Panc1 (cell line): ENCODE measurements at regions not wholly inside any gene's neighbourhood (a gene's known extent, or its start where the extent isn't known, plus 50 kb on each side); places are given as distances from the start of the nearest gene placed in this dataset.

Experiments
- ATAC-seq: fragments of 200-7000 bp; cut with Tn5 transposase; 2 replicates; pipeline ENCODE4 v1.9.1; 2020; ENCODE audit warnings: mild to moderate bottlenecking, moderate library complexity
- BruUV-seq: library from RNA; stranded (reverse); fragments of 400-500 nt; replicated peaks from 2 replicates; lab custom pipeline; 2021; lab: Mats Ljungman, UMichigan
- CTCF ChIA-PET: fragments of 300-600 bp; sonication (Branson Sonifier 250); formaldehyde crosslinking; loops from one replicate; lab custom pipeline; 2022; ENCODE audit warnings: antibody characterized with exemption; lab: Charles Lee
- POLR2A ChIA-PET: fragments of 300-600 bp; sonication (Branson Sonifier 250); formaldehyde crosslinking; loops from one replicate; lab custom pipeline; 2022; ENCODE audit warnings: antibody characterized with exemption; lab: Charles Lee
- DNase-seq: peaks from one replicate; pipeline ENCODE4 v3.0.0-alpha.2; 2010; ENCODE audit warnings: low read depth, low spot score
- H3K27ac ChIP-seq: 2 replicates; pipeline ENCODE4 v1.5.1; 2011; ENCODE audit warnings: mild to moderate bottlenecking, low read length, inconsistent platforms
- H3K27me3 ChIP-seq: fragments of 200-500 bp; sonication (Bioruptor generic); 2 replicates; pipeline ENCODE4 v1.6.0; 2014; ENCODE audit warnings: low read length, inconsistent platforms; ENCODE audit not compliant: control insufficient read depth, insufficient read depth
- H3K36me3 ChIP-seq: fragments of 200-500 bp; sonication (Bioruptor generic); 2 replicates; pipeline ENCODE4 v1.5.1; 2014; ENCODE audit warnings: inconsistent platforms, mild to moderate bottlenecking, low read length, moderate library complexity; ENCODE audit not compliant: control insufficient read depth, insufficient read depth
- H3K4me1 ChIP-seq: 2 replicates; pipeline ENCODE4 v1.5.1; 2011; ENCODE audit warnings: inconsistent platforms, mild to moderate bottlenecking, low read length, moderate library complexity; ENCODE audit not compliant: control insufficient read depth, insufficient read depth
- H3K4me3 ChIP-seq, 2 experiments: 2 replicates each; pipeline ENCODE4 v1.5.1; 2011 to 2012; ENCODE audit warnings: low read depth in 2 of 2, low read length in 2 of 2, mild to moderate bottlenecking in 2 of 2, inconsistent platforms in 1 of 2, moderate library complexity in 1 of 2
- H3K9me3 ChIP-seq: fragments of 200-500 bp; sonication (Bioruptor generic); 2 replicates; pipeline ENCODE4 v1.5.1; 2014; ENCODE audit warnings: low read depth, mild to moderate bottlenecking, inconsistent platforms, low read length, moderate library complexity; ENCODE audit not compliant: control insufficient read depth, insufficient read depth
- CTCF ChIP-seq: fragments of 450-650 bp; IDR thresholded peaks from 2 replicates; pipeline ENCODE4 v1.5.1; 2017; ENCODE audit warnings: mild to moderate bottlenecking
- POLR2AphosphoS5 ChIP-seq: IDR thresholded peaks from 2 replicates; pipeline ENCODE4 v1.6.1; 2012; ENCODE audit warnings: mild to moderate bottlenecking, low read depth, low read length, moderate library complexity
- REST ChIP-seq, 2 experiments: IDR thresholded peaks; 2 replicates each; pipeline ENCODE4 v1.6.1; 2011 to 2012; ENCODE audit warnings: low read depth in 2 of 2, control low read depth in 1 of 2, low read length in 1 of 2, mild to moderate bottlenecking in 1 of 2, moderate library complexity in 1 of 2; ENCODE audit not compliant: insufficient read depth in 1 of 2
- SIN3A ChIP-seq: IDR thresholded peaks from 2 replicates; pipeline ENCODE4 v1.6.1; 2012; ENCODE audit warnings: low read depth, mild to moderate bottlenecking, low read length, moderate library complexity, borderline replicate concordance; ENCODE audit not compliant: insufficient read depth
- TCF7L2 ChIP-seq: IDR thresholded peaks from 2 replicates; pipeline ENCODE4 v1.6.1; 2011; ENCODE audit warnings: mild to moderate bottlenecking, low read depth, low read length, inconsistent platforms
- in situ Hi-C: cut with HindIII; loops from 2 replicates; pipeline ENCODE4 v1.10.0; 2016; ENCODE audit warnings: low sequenced_read_pairs, low pct_unique_long_range_greater_than_20kb
- intact Hi-C: fragments of 100-400 bp; cut with micrococcal nuclease; formaldehyde crosslinking; loops from one replicate; pipeline ENCODE4 v1.10.0; 2022; ENCODE audit not compliant: unreplicated experiment

GRCh38 chr20:59416916-59417315, 116.5 kb downstream of the EDN3 start:
- CTCF ChIA-PET: no interaction called here
- POLR2A ChIA-PET: no interaction called here
- Histone ChIP-seq H3K27ac (no peak overlapping the region), H3K36me3 (no peaks in the 10 kb centered on the region), H3K4me1 (no peaks in the 10 kb centered on the region), H3K27me3 (peaks cover 10% of the 10 kb centered on the region), H3K9me3 (no peaks in the 10 kb centered on the region), H3K4me3 (no peak overlapping the region)
- TF ChIP-seq REST (IDR thresholded peaks at IDR 0.05; ENCODE audit: insufficient read depth in 1 of 2, low read depth in 2 of 2, low read length in 1 of 2) (no peak), TCF7L2 (no peak), SIN3A (no peak), POLR2AphosphoS5 (no peak), CTCF (no peak)
- no TSS peak for BruUV-seq
- no peak for DNase-seq
- ATAC-seq: no peak
- intact Hi-C loops: no loop called here
- in situ Hi-C loops: no loop called here

GRCh38 chr20:59421089-59421488, 120.7 kb downstream of the EDN3 start:
- in situ Hi-C loops: no loop called here

More at GRCh38 chr20:59421089-59421488, 120.7 kb downstream of the EDN3 start:
- DNase-seq: no peak
- H3K27me3 ChIP-seq: peaks cover 10% of the 10 kb centered on the region
- TF ChIP-seq SIN3A (no peak), TCF7L2 (no peak), POLR2AphosphoS5 (no peak), REST (IDR thresholded peaks at IDR 0.05; ENCODE audit: insufficient read depth in 1 of 2, low read depth in 2 of 2, low read length in 1 of 2) (no peak), CTCF (no peak)
- H3K27ac ChIP-seq: no peak overlapping the region
- H3K4me1 ChIP-seq: no peaks in the 10 kb centered on the region
- no peaks in the 10 kb centered on the region for H3K9me3 ChIP-seq
- ChIA-PET CTCF (no interaction called here), POLR2A (no interaction called here)
- H3K36me3 ChIP-seq: no peaks in the 10 kb centered on the region
- intact Hi-C loops: no loop called here
- BruUV-seq: no TSS peak
- ATAC-seq: no peak
- no peak overlapping the region for H3K4me3 ChIP-seq
